Neural progenitor cell (in vitro differentiated cells): ENCODE measurements at regions not wholly inside any gene's neighbourhood (a gene's known extent, or its start where the extent isn't known, plus 50 kb on each side); places are given as distances from the start of the nearest gene placed in this dataset.
"Not testable (repeated sequence)": the region's sequence is repeated elsewhere in the genome, so short reads cannot be mapped to it uniquely, and the experiment has no call there.

Source experiments
- DNase-seq: peaks from one replicate; pipeline ENCODE4 v3.0.0-alpha.2; 2016; ENCODE audit warnings: low spot score
- H2AFZ ChIP-seq: fragments of 200-600 bp; sonication (generic); replicated peaks from 2 replicates; pipeline ENCODE4 v1.6.1; 2016; ENCODE audit warnings: antibody characterized with exemption
- H3F3A ChIP-seq: fragments of 200-600 bp; sonication (generic); 2 replicates; pipeline ENCODE4 v1.6.1; 2016; ENCODE audit warnings: antibody characterized with exemption, low read depth
- H3K27ac ChIP-seq: fragments of 200-600 bp; sonication (generic); 2 replicates; pipeline ENCODE4 v1.5.1; 2016; ENCODE audit warnings: mild to moderate bottlenecking
- H3K27me3 ChIP-seq: fragments of 200-600 bp; sonication (generic); 2 replicates; pipeline ENCODE4 v1.6.1; 2016; ENCODE audit warnings: mild to moderate bottlenecking, moderate library complexity
- H3K36me3 ChIP-seq: fragments of 200-600 bp; sonication (generic); 2 replicates; pipeline ENCODE4 v1.5.1; 2016
- H3K4me1 ChIP-seq: fragments of 200-600 bp; sonication (generic); 2 replicates; pipeline ENCODE4 v1.6.1; 2016; ENCODE audit warnings: mixed run types
- H3K4me2 ChIP-seq: fragments of 200-600 bp; sonication (generic); 2 replicates; pipeline ENCODE4 v1.6.1; 2016
- H3K4me3 ChIP-seq: fragments of 200-600 bp; sonication (generic); 2 replicates; pipeline ENCODE4 v1.5.1; 2016
- H3K79me2 ChIP-seq: fragments of 200-600 bp; sonication (generic); 2 replicates; pipeline ENCODE4 v1.6.1; 2016; ENCODE audit warnings: low read depth
- H3K9ac ChIP-seq: fragments of 200-600 bp; sonication (generic); 2 replicates; pipeline ENCODE4 v1.6.1; 2016
- H3K9me3 ChIP-seq: fragments of 200-600 bp; sonication (generic); 2 replicates; pipeline ENCODE4 v1.5.1; 2016; ENCODE audit warnings: low read depth
- H4K20me1 ChIP-seq: fragments of 200-600 bp; sonication (generic); 2 replicates; pipeline ENCODE4 v1.6.1; 2016; ENCODE audit warnings: low read depth
- H3K27ac Mint-ChIP-seq: 3 replicates; pipeline ENCODE4 v1.8.0; 2021; ENCODE audit warnings: mixed read lengths
- H3K27me3 Mint-ChIP-seq: 2 replicates; pipeline ENCODE4 v1.8.0; 2022; ENCODE audit warnings: low read depth, mild to moderate bottlenecking, inconsistent platforms, moderate library complexity, mixed read lengths; ENCODE audit not compliant: insufficient read depth
- H3K36me3 Mint-ChIP-seq: 3 replicates; pipeline ENCODE4 v1.8.0; 2021; ENCODE audit warnings: mixed read lengths
- H3K4me1 Mint-ChIP-seq: 3 replicates; pipeline ENCODE4 v1.8.0; 2021; ENCODE audit warnings: mixed read lengths
- H3K4me3 Mint-ChIP-seq: 3 replicates; pipeline ENCODE4 v1.8.0; 2021; ENCODE audit warnings: mild to moderate bottlenecking, moderate library complexity, mixed read lengths
- H3K9me3 Mint-ChIP-seq: 3 replicates; pipeline ENCODE4 v1.8.0; 2020; ENCODE audit warnings: mixed read lengths

DNA sequence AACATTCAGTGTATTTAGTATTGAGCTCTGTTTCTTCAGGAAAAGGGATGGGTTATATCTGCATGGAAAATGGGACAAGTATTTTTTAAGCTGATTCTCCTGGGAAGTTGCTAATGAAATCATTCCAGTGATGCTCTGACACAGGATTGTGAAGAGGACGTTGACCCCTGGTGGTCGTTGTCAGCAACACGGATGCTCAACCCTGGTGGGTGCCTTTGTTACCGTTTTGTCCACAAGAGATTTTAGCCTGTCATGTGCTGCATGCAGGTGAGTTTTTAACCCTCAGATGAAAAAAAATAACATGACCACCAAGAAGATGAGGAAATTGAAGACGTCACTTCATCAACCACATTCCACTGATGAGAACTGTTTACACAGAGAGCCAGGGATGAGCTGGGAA, 1186.1 kb downstream of the TMEM121 start:
- H3K9me3 Mint-ChIP-seq: peaks cover 18% of the 10 kb centered on the region
- not testable (repeated sequence) for H2AFZ ChIP-seq, H3K4me3 ChIP-seq, H3K4me1 Mint-ChIP-seq, H3K27ac ChIP-seq, H3K4me1 ChIP-seq, H3K4me2 ChIP-seq, H3F3A ChIP-seq, H3K9me3 ChIP-seq, H3K79me2 ChIP-seq, H3K36me3 Mint-ChIP-seq, H3K27me3 Mint-ChIP-seq, DNase-seq, H3K27me3 ChIP-seq, H4K20me1 ChIP-seq, H3K9ac ChIP-seq, H3K36me3 ChIP-seq, H3K4me3 Mint-ChIP-seq, H3K27ac Mint-ChIP-seq

DNA sequence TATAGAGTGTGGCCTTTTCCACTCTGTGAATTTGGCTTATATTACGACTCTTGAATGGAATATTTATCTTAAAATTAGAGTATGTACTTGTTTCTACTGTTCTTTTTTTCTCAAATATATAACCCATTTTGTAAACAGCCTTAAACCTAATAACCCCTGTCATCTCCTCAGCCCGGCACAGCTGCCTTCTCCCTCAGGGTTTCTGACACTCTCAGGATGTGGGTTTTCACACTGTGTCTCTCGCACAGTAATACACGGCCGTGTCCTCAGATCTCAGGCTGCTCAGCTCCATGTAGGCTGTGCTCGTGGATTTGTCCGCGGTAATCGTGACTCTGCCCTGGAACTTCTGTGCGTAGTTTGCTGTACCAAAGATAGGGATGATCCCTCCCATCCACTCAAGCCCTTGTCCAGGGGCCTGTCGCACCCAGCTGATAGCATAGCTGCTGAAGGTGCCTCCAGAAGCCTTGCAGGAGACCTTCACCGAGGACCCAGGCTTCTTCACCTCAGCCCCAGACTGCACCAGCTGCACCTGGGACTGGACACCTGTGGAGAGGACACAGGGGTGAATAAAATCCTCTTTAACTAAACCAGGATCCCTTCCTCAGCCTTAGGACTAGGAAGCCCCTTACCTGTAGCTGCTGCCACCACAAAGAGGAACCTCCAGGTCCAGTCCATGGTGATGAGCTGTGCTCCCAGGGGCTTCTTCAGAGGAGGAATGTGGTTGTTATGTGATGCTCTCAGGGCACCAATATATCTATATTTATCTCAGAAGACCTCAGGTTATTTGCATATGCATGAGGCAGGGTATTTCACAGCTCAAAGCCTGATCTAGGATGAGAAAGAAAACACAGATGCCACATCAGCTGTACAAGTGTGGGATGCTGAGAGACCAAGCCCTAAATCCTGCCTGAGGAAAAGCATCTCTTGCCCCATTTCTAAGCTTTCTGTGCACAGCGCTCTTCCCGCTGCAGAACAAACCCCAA, 1188.4 kb downstream of the TMEM121 start:
- H3K36me3 Mint-ChIP-seq, H3K27me3 ChIP-seq, H3K27me3 Mint-ChIP-seq, H3K79me2 ChIP-seq, H3K9me3 ChIP-seq, H3K27ac Mint-ChIP-seq, H3K4me3 ChIP-seq, H3K4me1 Mint-ChIP-seq, H3K4me1 ChIP-seq, H2AFZ ChIP-seq, H3F3A ChIP-seq, H3K27ac ChIP-seq, DNase-seq, H3K9ac ChIP-seq, H3K4me3 Mint-ChIP-seq, H3K4me2 ChIP-seq, H3K36me3 ChIP-seq, H4K20me1 ChIP-seq: not testable (repeated sequence)
- H3K9me3 Mint-ChIP-seq: peaks cover 13% of the 10 kb centered on the region

- H3K79me2 ChIP-seq, H3F3A ChIP-seq, H3K9me3 Mint-ChIP-seq, H3K27ac Mint-ChIP-seq, DNase-seq, H2AFZ ChIP-seq, H3K9me3 ChIP-seq, H3K27ac ChIP-seq, H3K27me3 ChIP-seq, H3K36me3 Mint-ChIP-seq, H3K36me3 ChIP-seq, H3K4me3 Mint-ChIP-seq, H3K4me2 ChIP-seq, H4K20me1 ChIP-seq, H3K4me3 ChIP-seq, H3K4me1 ChIP-seq, H3K9ac ChIP-seq, H3K4me1 Mint-ChIP-seq, H3K27me3 Mint-ChIP-seq: not testable (repeated sequence)
Observed at GRCh38 chr14:106717544-106717943, 1191.2 kb downstream of the TMEM121 start.

DNA sequence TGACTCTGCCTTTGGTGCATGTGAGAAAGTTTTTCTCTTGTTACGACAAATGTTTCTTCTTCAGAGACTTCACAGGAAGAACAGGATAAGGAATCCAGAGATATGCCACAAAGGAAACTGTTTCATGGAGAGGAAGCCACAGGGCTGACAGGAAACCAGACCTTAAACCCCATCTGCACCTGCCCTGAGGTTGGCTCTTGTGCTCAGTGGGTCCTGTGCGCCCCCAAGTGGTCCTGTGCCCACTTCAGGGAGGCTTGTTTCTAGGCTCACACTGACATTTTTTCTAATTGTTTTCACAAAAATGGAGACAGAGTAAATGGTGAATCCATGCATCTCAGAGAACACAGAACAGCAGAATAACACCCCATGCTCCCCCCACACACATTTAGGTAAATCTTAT, 1193.5 kb downstream of the TMEM121 start:
- not testable (repeated sequence) for H3K9me3 ChIP-seq, H3K27ac Mint-ChIP-seq, H3K27ac ChIP-seq, H3K79me2 ChIP-seq, H4K20me1 ChIP-seq, H3K4me3 ChIP-seq, H3K9ac ChIP-seq, H3F3A ChIP-seq, H2AFZ ChIP-seq, H3K4me1 ChIP-seq, H3K27me3 Mint-ChIP-seq, H3K4me1 Mint-ChIP-seq, H3K27me3 ChIP-seq, H3K9me3 Mint-ChIP-seq, H3K36me3 Mint-ChIP-seq, H3K36me3 ChIP-seq, DNase-seq, H3K4me3 Mint-ChIP-seq, H3K4me2 ChIP-seq

GRCh38 chr14:106721926-106722325, 1195.5 kb downstream of the TMEM121 start:
- not testable (repeated sequence) for H3K27ac ChIP-seq, DNase-seq, H3K36me3 ChIP-seq, H2AFZ ChIP-seq, H3K27me3 ChIP-seq, H3F3A ChIP-seq, H3K4me1 ChIP-seq, H4K20me1 ChIP-seq, H3K4me3 ChIP-seq, H3K27me3 Mint-ChIP-seq, H3K36me3 Mint-ChIP-seq, H3K4me3 Mint-ChIP-seq, H3K79me2 ChIP-seq, H3K9ac ChIP-seq, H3K27ac Mint-ChIP-seq, H3K4me1 Mint-ChIP-seq, H3K9me3 Mint-ChIP-seq, H3K4me2 ChIP-seq, H3K9me3 ChIP-seq

DNA sequence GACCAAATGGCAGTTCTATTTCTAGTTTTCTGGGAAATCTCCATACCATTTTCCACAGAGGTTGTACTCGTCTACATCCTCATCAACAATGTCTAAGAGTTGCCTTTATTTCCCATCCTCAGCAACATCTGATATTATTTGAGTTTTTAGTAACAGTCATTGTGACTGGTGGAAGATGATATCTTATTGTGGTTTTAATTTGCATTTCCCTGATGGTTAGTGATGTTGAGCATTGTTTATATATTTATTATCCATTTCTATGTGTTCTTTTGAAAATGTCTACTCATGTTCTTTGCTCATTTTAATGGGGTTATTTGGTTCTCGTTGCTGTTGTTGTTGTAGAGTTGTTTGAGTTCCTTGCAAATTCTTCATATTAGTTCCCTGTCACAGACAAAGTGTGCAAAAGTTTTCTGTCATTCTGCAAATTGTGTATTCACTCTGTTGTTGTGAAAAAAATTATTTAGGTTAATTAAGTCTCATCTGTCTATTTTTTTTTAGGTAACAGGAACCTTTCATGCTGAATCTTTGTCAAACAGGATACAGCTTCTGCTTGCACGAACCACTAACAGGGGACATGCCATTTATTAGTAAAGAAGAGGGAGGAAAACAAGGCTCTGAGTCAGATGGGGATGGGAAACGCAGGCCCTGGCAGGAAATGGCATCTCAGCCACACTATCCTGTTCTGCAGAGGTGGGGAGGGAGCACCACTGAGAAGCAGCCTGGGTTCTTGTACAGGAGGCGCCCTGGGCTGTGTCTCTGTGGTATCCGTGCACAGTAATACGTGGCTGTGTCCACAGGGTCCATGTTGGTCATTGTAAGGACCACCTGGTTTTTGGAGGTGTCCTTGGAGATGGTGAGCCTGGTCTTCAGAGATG, 1196.7 kb downstream of the TMEM121 start:
- H3F3A ChIP-seq, H3K9ac ChIP-seq, H3K4me3 ChIP-seq, H3K79me2 ChIP-seq, H3K4me1 Mint-ChIP-seq, H3K27me3 Mint-ChIP-seq, H3K9me3 ChIP-seq, H3K4me2 ChIP-seq, H4K20me1 ChIP-seq, H3K27ac ChIP-seq, H3K36me3 ChIP-seq, H3K9me3 Mint-ChIP-seq, H3K27ac Mint-ChIP-seq, H3K4me3 Mint-ChIP-seq, H3K27me3 ChIP-seq, H3K4me1 ChIP-seq, DNase-seq, H2AFZ ChIP-seq, H3K36me3 Mint-ChIP-seq: not testable (repeated sequence)

DNA sequence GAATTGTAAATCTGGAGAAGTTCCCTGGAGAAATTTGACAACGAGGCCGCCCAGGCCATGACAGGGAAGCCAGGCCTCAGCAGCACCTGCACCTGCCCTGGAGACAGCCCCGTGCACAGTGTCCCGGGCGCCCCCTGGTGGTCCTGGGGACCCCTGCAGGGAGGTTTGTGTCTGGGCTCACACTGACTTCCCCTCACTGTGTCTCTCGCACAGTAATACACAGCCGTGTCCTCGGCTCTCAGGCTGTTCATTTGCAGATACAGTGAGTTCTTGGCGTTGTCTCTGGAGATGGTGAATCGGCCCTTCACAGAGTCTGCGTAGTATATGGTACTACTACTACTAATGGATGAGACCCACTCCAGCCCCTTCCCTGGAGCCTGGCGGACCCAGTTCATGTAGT, 1201.6 kb downstream of the TMEM121 start:
- not testable (repeated sequence) for H3K4me2 ChIP-seq

More for the DNA sequence above, 1201.6 kb downstream of the TMEM121 start:
- not testable (repeated sequence) for H3F3A ChIP-seq, H3K9ac ChIP-seq, H4K20me1 ChIP-seq, H3K27me3 Mint-ChIP-seq, H3K4me1 Mint-ChIP-seq, H3K27ac Mint-ChIP-seq, H3K4me3 Mint-ChIP-seq, DNase-seq, H3K27ac ChIP-seq, H3K27me3 ChIP-seq, H3K9me3 ChIP-seq, H3K9me3 Mint-ChIP-seq, H3K36me3 Mint-ChIP-seq, H3K4me3 ChIP-seq, H3K79me2 ChIP-seq, H3K36me3 ChIP-seq, H3K4me1 ChIP-seq, H2AFZ ChIP-seq
